ENCODE measurements at regions not wholly inside any gene's neighbourhood (a gene's known extent, or its start where the extent isn't known, plus 50 kb on each side); places are given as distances from the start of the nearest gene placed in this dataset.

GRCh38 chr19:29278716-29279115 lies 65.8 kb upstream of the UQCRFS1 start:
- H3K27me3 ChIP-seq (ENCODE audit: low read depth): no peaks in the 10 kb centered on the region
- no peaks in the 10 kb centered on the region for H3K9me3 ChIP-seq
- DNase-seq (ENCODE audit: low spot score in 2 of 2): no peak
- in situ Hi-C loops (cut with MboI; ENCODE audit: low sequenced_read_pairs): no loop called here
- H3K4me1 ChIP-seq: no peaks in the 10 kb centered on the region
- no peak overlapping the region for H3K4me3 ChIP-seq
- no peaks in the 10 kb centered on the region for H3K36me3 ChIP-seq (replicated peaks)

GRCh38 chr19:29283366-29283765 lies 70.4 kb upstream of the UQCRFS1 start:
- in situ Hi-C loops (cut with MboI; ENCODE audit: low sequenced_read_pairs): no loop called here
- DNase-seq (ENCODE audit: low spot score in 2 of 2): no peak
- H3K36me3 ChIP-seq (replicated peaks): no peaks in the 10 kb centered on the region
- no peaks in the 10 kb centered on the region for H3K27me3 ChIP-seq (ENCODE audit: low read depth)
- H3K9me3 ChIP-seq: no peaks in the 10 kb centered on the region
- no peak overlapping the region for H3K4me3 ChIP-seq
- H3K4me1 ChIP-seq: no peaks in the 10 kb centered on the region

- Histone ChIP-seq H3K36me3 (replicated peaks) (no peaks in the 10 kb centered on the region), H3K4me3 (no peak overlapping the region), H3K27me3 (ENCODE audit: low read depth) (no peaks in the 10 kb centered on the region), H3K4me1 (no peaks in the 10 kb centered on the region), H3K9me3 (no peaks in the 10 kb centered on the region)
- no peak for DNase-seq (ENCODE audit: low spot score in 2 of 2)
- in situ Hi-C loops (cut with MboI; ENCODE audit: low sequenced_read_pairs): no loop called here
Observed at GRCh38 chr19:29285187-29285687, 72.3 kb upstream of the UQCRFS1 start.

GRCh38 chr19:29285878-29286277 lies 72.9 kb upstream of the UQCRFS1 start:
- H3K4me3 ChIP-seq: no peak overlapping the region
- no peak for DNase-seq (ENCODE audit: low spot score in 2 of 2)
- in situ Hi-C loops (cut with MboI; ENCODE audit: low sequenced_read_pairs): no loop called here
- H3K9me3 ChIP-seq: no peaks in the 10 kb centered on the region
- no peaks in the 10 kb centered on the region for H3K4me1 ChIP-seq
- no peaks in the 10 kb centered on the region for H3K36me3 ChIP-seq (replicated peaks)
- H3K27me3 ChIP-seq (ENCODE audit: low read depth): no peaks in the 10 kb centered on the region

- Histone ChIP-seq H3K27me3 (ENCODE audit: low read depth) (no peaks in the 10 kb centered on the region), H3K4me3 (no peak overlapping the region), H3K36me3 (replicated peaks) (no peaks in the 10 kb centered on the region), H3K4me1 (no peaks in the 10 kb centered on the region), H3K9me3 (no peaks in the 10 kb centered on the region)
- no peak for DNase-seq (ENCODE audit: low spot score in 2 of 2)
- in situ Hi-C loops (cut with MboI; ENCODE audit: low sequenced_read_pairs): no loop called here
Observed at GRCh38 chr19:29287061-29287460, 74.1 kb upstream of the UQCRFS1 start.

- Histone ChIP-seq H3K27me3 (ENCODE audit: low read depth) (no peaks in the 10 kb centered on the region), H3K4me3 (no peak overlapping the region), H3K36me3 (replicated peaks) (no peaks in the 10 kb centered on the region), H3K4me1 (no peaks in the 10 kb centered on the region), H3K9me3 (no peaks in the 10 kb centered on the region)
- no peak for DNase-seq (ENCODE audit: low spot score in 2 of 2)
- in situ Hi-C loops (cut with MboI; ENCODE audit: low sequenced_read_pairs): no loop called here
Observed at GRCh38 chr19:29288256-29288655, 75.3 kb upstream of the UQCRFS1 start.

GRCh38 chr19:29289020-29289419 lies 76.1 kb upstream of the UQCRFS1 start:
- in situ Hi-C loops (cut with MboI; ENCODE audit: low sequenced_read_pairs): no loop called here
- no peaks in the 10 kb centered on the region for H3K36me3 ChIP-seq (replicated peaks)
- DNase-seq (ENCODE audit: low spot score in 2 of 2): no peak
- H3K4me3 ChIP-seq: no peak overlapping the region
- no peaks in the 10 kb centered on the region for H3K27me3 ChIP-seq (ENCODE audit: low read depth)
- no peaks in the 10 kb centered on the region for H3K4me1 ChIP-seq
- H3K9me3 ChIP-seq: no peaks in the 10 kb centered on the region

GRCh38 chr19:29290853-29291252 lies 77.9 kb upstream of the UQCRFS1 start:
- in situ Hi-C loops (cut with MboI; ENCODE audit: low sequenced_read_pairs): no loop called here
- no peak for DNase-seq (ENCODE audit: low spot score in 2 of 2)
- no peaks in the 10 kb centered on the region for H3K27me3 ChIP-seq (ENCODE audit: low read depth)
- H3K36me3 ChIP-seq (replicated peaks): no peaks in the 10 kb centered on the region
- H3K9me3 ChIP-seq: no peaks in the 10 kb centered on the region
- H3K4me1 ChIP-seq: no peaks in the 10 kb centered on the region
- no peak overlapping the region for H3K4me3 ChIP-seq

- Histone ChIP-seq H3K27me3 (ENCODE audit: low read depth) (no peaks in the 10 kb centered on the region), H3K36me3 (replicated peaks) (no peaks in the 10 kb centered on the region), H3K4me1 (no peaks in the 10 kb centered on the region), H3K9me3 (no peaks in the 10 kb centered on the region), H3K4me3 (no peak overlapping the region)
- in situ Hi-C loops (cut with MboI; ENCODE audit: low sequenced_read_pairs): no loop called here
- DNase-seq (ENCODE audit: low spot score in 2 of 2): no peak
Observed at GRCh38 chr19:29292153-29292552, 79.2 kb upstream of the UQCRFS1 start.

GRCh38 chr19:29292562-29292961 lies 79.6 kb upstream of the UQCRFS1 start:
- Histone ChIP-seq H3K9me3 (no peaks in the 10 kb centered on the region), H3K4me3 (no peak overlapping the region), H3K4me1 (no peaks in the 10 kb centered on the region), H3K36me3 (replicated peaks) (no peaks in the 10 kb centered on the region), H3K27me3 (ENCODE audit: low read depth) (no peaks in the 10 kb centered on the region)
- no peak for DNase-seq (ENCODE audit: low spot score in 2 of 2)
- in situ Hi-C loops (cut with MboI; ENCODE audit: low sequenced_read_pairs): no loop called here

GRCh38 chr19:29293292-29293691 lies 80.3 kb upstream of the UQCRFS1 start:
- no peak for DNase-seq (ENCODE audit: low spot score in 2 of 2)
- H3K9me3 ChIP-seq: no peaks in the 10 kb centered on the region
- H3K4me3 ChIP-seq: no peak overlapping the region
- H3K36me3 ChIP-seq (replicated peaks): no peaks in the 10 kb centered on the region
- H3K4me1 ChIP-seq: no peaks in the 10 kb centered on the region
- in situ Hi-C loops (cut with MboI; ENCODE audit: low sequenced_read_pairs): no loop called here
- H3K27me3 ChIP-seq (ENCODE audit: low read depth): no peaks in the 10 kb centered on the region

GRCh38 chr19:29293736-29294342 lies 80.9 kb upstream of the UQCRFS1 start:
- Histone ChIP-seq H3K36me3 (replicated peaks) (no peaks in the 10 kb centered on the region), H3K4me3 (no peak overlapping the region), H3K27me3 (ENCODE audit: low read depth) (no peaks in the 10 kb centered on the region), H3K9me3 (no peaks in the 10 kb centered on the region), H3K4me1 (no peaks in the 10 kb centered on the region)
- in situ Hi-C loops (cut with MboI; ENCODE audit: low sequenced_read_pairs): no loop called here
- no peak for DNase-seq (ENCODE audit: low spot score in 2 of 2)

- DNase-seq (ENCODE audit: low spot score in 2 of 2): no peak
- in situ Hi-C loops (cut with MboI; ENCODE audit: low sequenced_read_pairs): no loop called here
- Histone ChIP-seq H3K27me3 (ENCODE audit: low read depth) (no peaks in the 10 kb centered on the region), H3K36me3 (replicated peaks) (no peaks in the 10 kb centered on the region), H3K4me1 (no peaks in the 10 kb centered on the region), H3K4me3 (no peak overlapping the region), H3K9me3 (no peaks in the 10 kb centered on the region)
Observed at GRCh38 chr19:29294343-29294811, 81.4 kb upstream of the UQCRFS1 start.

GRCh38 chr19:29295285-29295684 lies 82.3 kb upstream of the UQCRFS1 start:
- Histone ChIP-seq H3K4me3 (no peak overlapping the region), H3K9me3 (no peaks in the 10 kb centered on the region), H3K36me3 (replicated peaks) (no peaks in the 10 kb centered on the region), H3K27me3 (ENCODE audit: low read depth) (no peaks in the 10 kb centered on the region), H3K4me1 (no peaks in the 10 kb centered on the region)
- DNase-seq (ENCODE audit: low spot score in 2 of 2): no peak
- in situ Hi-C loops (cut with MboI; ENCODE audit: low sequenced_read_pairs): no loop called here

GRCh38 chr19:29297381-29297780 lies 84.4 kb upstream of the UQCRFS1 start:
- no peaks in the 10 kb centered on the region for H3K4me1 ChIP-seq

More at GRCh38 chr19:29297381-29297780, 84.4 kb upstream of the UQCRFS1 start:
- Histone ChIP-seq H3K36me3 (replicated peaks) (no peaks in the 10 kb centered on the region), H3K4me3 (no peak overlapping the region), H3K9me3 (no peaks in the 10 kb centered on the region), H3K27me3 (ENCODE audit: low read depth) (no peaks in the 10 kb centered on the region)
- no peak for DNase-seq (ENCODE audit: low spot score in 2 of 2)
- in situ Hi-C loops (cut with MboI; ENCODE audit: low sequenced_read_pairs): no loop called here

Data from HAP-1 (cell line).